Glutamatergic neuron (in vitro differentiated cells): ENCODE measurements at regions not wholly inside any gene's neighbourhood (a gene's known extent, or its start where the extent isn't known, plus 50 kb on each side); places are given as distances from the start of the nearest gene placed in this dataset.
"Not testable (repeated sequence)": the region's sequence is repeated elsewhere in the genome, so short reads cannot be mapped to it uniquely, and the experiment has no call there.

Experiments used
- DNase-seq: peaks from one replicate; pipeline ENCODE4 v3.0.0; 2022
- H3K27ac Mint-ChIP-seq: one replicate; pipeline ENCODE4 v1.8.0; 2020; ENCODE audit warnings: mild to moderate bottlenecking, mixed read lengths, inconsistent platforms; ENCODE audit not compliant: unreplicated experiment
- H3K27me3 Mint-ChIP-seq: one replicate; pipeline ENCODE4 v1.8.0; 2020; ENCODE audit warnings: mild to moderate bottlenecking, moderate library complexity, mixed read lengths, inconsistent platforms; ENCODE audit not compliant: unreplicated experiment
- H3K36me3 Mint-ChIP-seq: one replicate; pipeline ENCODE4 v1.8.0; 2020; ENCODE audit warnings: mild to moderate bottlenecking, mixed read lengths, inconsistent platforms; ENCODE audit not compliant: unreplicated experiment
- H3K4me1 Mint-ChIP-seq: one replicate; pipeline ENCODE4 v1.8.0; 2020; ENCODE audit warnings: mild to moderate bottlenecking, low read depth, mixed read lengths, inconsistent platforms; ENCODE audit not compliant: unreplicated experiment
- H3K4me3 Mint-ChIP-seq: one replicate; pipeline ENCODE4 v1.8.0; 2020; ENCODE audit warnings: mild to moderate bottlenecking, mixed read lengths, inconsistent platforms; ENCODE audit not compliant: unreplicated experiment
- H3K9me3 Mint-ChIP-seq: one replicate; pipeline ENCODE4 v1.8.0; 2020; ENCODE audit warnings: mild to moderate bottlenecking, moderate library complexity, mixed read lengths, inconsistent platforms; ENCODE audit not compliant: unreplicated experiment
- TF ChIP-seq, protein P1 (sequence below): fragments of 200-600 bp; sonication (generic); IDR thresholded peaks from one replicate; pipeline ENCODE4 v1.5.0; 2021; ENCODE audit not compliant: partially characterized antibody, unreplicated experiment

DNA sequence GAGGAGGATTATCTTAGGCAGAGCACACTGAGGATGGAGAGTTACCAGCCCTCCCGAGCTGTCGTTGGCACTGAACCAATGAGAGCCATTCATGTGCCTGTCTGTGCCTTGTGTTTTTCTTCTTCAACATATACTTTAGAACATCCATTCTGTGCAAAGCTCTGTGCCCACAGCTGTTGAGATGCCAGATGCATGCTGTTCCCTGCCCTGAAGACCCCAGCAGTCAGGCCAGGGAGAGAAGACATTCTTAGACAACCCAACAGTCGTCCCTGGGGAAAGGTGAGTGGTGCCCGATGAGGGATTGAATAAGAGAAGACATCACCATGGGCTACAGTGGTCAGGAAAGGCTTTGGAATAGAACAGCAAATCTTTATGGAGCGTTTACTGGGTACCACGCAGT lies 114.1 kb downstream of the NRN1 start:
- Mint-ChIP-seq H3K36me3 (peaks cover 16% of the 10 kb centered on the region), H3K4me3 (peak overlapping the region; percentile 64), H3K27me3 (peaks cover 4% of the 10 kb centered on the region), H3K9me3 (peaks cover 9% of the 10 kb centered on the region), H3K4me1 (peaks cover 7% of the 10 kb centered on the region), H3K27ac (peak overlapping the region; percentile 88)
- TF ChIP-seq, protein P1, sequence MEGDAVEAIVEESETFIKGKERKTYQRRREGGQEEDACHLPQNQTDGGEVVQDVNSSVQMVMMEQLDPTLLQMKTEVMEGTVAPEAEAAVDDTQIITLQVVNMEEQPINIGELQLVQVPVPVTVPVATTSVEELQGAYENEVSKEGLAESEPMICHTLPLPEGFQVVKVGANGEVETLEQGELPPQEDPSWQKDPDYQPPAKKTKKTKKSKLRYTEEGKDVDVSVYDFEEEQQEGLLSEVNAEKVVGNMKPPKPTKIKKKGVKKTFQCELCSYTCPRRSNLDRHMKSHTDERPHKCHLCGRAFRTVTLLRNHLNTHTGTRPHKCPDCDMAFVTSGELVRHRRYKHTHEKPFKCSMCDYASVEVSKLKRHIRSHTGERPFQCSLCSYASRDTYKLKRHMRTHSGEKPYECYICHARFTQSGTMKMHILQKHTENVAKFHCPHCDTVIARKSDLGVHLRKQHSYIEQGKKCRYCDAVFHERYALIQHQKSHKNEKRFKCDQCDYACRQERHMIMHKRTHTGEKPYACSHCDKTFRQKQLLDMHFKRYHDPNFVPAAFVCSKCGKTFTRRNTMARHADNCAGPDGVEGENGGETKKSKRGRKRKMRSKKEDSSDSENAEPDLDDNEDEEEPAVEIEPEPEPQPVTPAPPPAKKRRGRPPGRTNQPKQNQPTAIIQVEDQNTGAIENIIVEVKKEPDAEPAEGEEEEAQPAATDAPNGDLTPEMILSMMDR: no peak
- DNase-seq: no peak

DNA sequence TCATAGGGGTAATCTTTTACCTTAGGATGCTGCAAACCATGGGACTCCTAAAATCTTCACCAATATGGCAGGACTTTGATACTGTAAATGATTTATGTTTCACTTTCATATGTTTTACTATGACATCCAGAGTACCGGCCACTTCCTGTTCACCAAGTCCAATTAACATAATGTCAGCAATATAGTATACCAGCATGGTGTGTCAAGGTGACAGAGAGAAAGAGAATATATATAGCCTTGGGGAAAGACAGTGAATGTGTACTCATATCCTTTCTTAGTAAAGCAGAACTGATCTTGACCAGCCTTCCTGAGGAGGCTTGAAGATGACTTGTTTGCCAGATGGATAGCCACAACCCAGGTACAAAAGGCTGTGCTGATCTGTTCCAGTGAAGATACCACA lies 127.9 kb downstream of the NRN1 start:
- peaks cover 2% of the 10 kb centered on the region for H3K27me3 Mint-ChIP-seq
- no peak overlapping the region for H3K4me3 Mint-ChIP-seq
- H3K36me3 Mint-ChIP-seq: peaks cover 5% of the 10 kb centered on the region
- no peaks in the 10 kb centered on the region for H3K9me3 Mint-ChIP-seq
- TF ChIP-seq, protein P1: no peak
- no peaks in the 10 kb centered on the region for H3K4me1 Mint-ChIP-seq
- no peak for DNase-seq
- no peak overlapping the region for H3K27ac Mint-ChIP-seq

DNA sequence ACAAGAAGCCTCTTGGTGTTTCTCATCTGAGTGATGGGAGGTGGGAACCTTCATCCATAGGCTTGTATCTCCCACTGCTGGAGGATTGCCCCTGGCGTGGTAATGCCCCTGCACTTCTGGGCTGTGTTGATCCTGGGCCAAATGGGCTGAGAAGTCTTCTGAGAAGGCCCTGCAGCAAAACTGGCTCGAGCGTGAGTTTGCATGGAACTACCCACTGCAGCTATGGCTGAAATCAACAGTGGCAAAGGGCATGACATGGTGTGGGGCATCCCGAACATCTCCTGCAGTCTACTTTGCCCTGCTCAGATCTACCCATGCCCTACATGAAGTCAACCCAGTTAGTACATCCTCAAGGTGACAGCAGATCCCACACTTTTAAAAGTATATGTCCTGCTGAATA lies 130.6 kb downstream of the NRN1 start:
- Mint-ChIP-seq H3K9me3 (peaks cover 5% of the 10 kb centered on the region), H3K27ac (no peak overlapping the region), H3K36me3 (peaks cover 11% of the 10 kb centered on the region), H3K4me3 (no peak overlapping the region), H3K27me3 (peaks cover 2% of the 10 kb centered on the region), H3K4me1 (no peaks in the 10 kb centered on the region)
- TF ChIP-seq, protein P1: no peak
- no peak for DNase-seq

DNA sequence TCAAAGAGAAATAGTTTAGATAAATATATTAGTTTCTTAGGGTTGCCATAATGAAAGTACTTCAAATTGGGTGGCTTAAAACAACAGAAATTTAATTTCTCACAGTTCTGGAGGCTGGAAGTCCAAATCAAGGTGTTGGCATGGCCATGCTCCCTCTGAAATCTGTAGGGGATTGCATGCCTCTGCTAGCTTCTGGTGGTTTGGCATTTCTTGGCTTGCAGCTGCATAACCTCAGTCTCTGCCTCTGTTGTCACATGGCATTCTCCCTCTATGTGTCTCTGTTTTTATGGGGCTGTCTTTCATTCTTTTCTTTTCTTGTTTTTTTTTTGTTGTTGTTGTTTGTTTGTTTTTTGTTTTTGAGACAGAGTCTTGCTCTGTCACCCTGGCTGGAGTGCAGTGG lies 132.7 kb downstream of the NRN1 start:
- not testable (repeated sequence) for DNase-seq
- H3K36me3 Mint-ChIP-seq: peaks cover 11% of the 10 kb centered on the region

DNA sequence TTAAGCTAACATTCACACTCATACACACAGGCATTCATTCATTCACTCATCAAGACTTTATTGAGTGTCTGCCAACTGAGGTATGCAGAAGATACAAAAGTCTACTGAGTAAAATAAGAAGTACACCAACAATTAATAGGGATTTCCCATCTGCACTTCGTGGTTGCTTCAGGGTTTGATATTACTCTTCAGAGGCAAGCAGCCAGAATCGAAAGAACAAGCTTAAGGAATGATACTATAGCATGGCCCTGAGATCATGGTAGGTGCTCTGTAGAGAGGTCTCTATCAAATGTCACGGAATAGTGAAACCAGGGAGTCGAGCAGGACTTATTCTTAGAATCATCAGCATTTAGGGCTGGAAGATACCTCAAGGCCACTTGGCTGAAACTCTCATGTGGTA lies 135.4 kb downstream of the NRN1 start:
- no peak for DNase-seq
- Mint-ChIP-seq H3K4me3 (no peak overlapping the region), H3K27me3 (no peaks in the 10 kb centered on the region), H3K4me1 (peaks cover 10% of the 10 kb centered on the region), H3K9me3 (peaks cover 6% of the 10 kb centered on the region), H3K36me3 (peaks cover 15% of the 10 kb centered on the region), H3K27ac (no peak overlapping the region)
- TF ChIP-seq, protein P1: no peak

More for the DNA sequence above, 132.7 kb downstream of the NRN1 start:
- H3K9me3 Mint-ChIP-seq, H3K4me3 Mint-ChIP-seq, H3K4me1 Mint-ChIP-seq, H3K27me3 Mint-ChIP-seq, H3K27ac Mint-ChIP-seq: not testable (repeated sequence)

DNA sequence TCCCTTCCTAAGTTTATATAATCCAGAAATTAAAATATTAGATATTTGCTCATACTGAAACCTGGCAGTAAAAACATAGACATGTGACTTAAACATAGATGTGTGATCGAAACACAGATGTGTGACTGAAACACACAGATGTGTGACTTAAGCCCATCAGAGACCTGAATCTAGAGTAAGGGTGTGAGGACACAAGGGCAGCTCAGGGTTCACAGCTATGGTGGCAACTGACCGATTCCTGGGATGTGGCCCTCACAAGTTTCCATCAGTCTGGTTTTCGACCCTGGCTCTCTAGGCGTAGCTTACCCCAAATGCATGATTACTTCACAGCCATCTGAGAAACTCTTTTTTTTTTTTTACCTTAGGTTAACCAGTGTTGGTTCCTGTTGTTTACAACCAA lies 137.0 kb downstream of the NRN1 start:
- Mint-ChIP-seq H3K27ac (no peak overlapping the region), H3K4me1 (peaks cover 10% of the 10 kb centered on the region), H3K27me3 (no peaks in the 10 kb centered on the region), H3K4me3 (no peak overlapping the region), H3K9me3 (peaks cover 8% of the 10 kb centered on the region), H3K36me3 (peaks cover 15% of the 10 kb centered on the region)
- TF ChIP-seq, protein P1: no peak
- DNase-seq: no peak
